SJSA1 (cell line): ENCODE measurements at regions not wholly inside any gene's neighbourhood (a gene's known extent, or its start where the extent isn't known, plus 50 kb on each side); places are given as distances from the start of the nearest gene placed in this dataset.

Source experiments
- DNase-seq, 2 experiments: peaks; one replicate each; pipeline ENCODE4 v3.0.0-alpha.2; 2015 to 2020; ENCODE audit warnings: low spot score in 2 of 2, low read depth in 1 of 2
- H3K27ac ChIP-seq: fragments of 250-450 bp; sonication (Bioruptor Pico); 2 replicates; pipeline ENCODE4 v1.5.1; 2020; ENCODE audit warnings: mild to moderate bottlenecking, moderate library complexity
- H3K27me3 ChIP-seq: fragments of 250-450 bp; sonication (Bioruptor Pico); replicated peaks from 2 replicates; pipeline ENCODE4 v1.5.1; 2020; ENCODE audit warnings: mild to moderate bottlenecking, moderate library complexity
- H3K36me3 ChIP-seq: fragments of 250-450 bp; sonication (Bioruptor Pico); 2 replicates; pipeline ENCODE4 v1.5.1; 2020; ENCODE audit warnings: mild to moderate bottlenecking
- H3K4me1 ChIP-seq: fragments of 250-450 bp; sonication (Bioruptor Pico); replicated peaks from 2 replicates; pipeline ENCODE4 v1.6.1; 2021; ENCODE audit warnings: mild to moderate bottlenecking
- H3K4me3 ChIP-seq: fragments of 250-450 bp; sonication (Bioruptor Pico); 2 replicates; pipeline ENCODE4 v1.5.1; 2020; ENCODE audit warnings: mild to moderate bottlenecking
- H3K9me3 ChIP-seq: fragments of 250-450 bp; sonication (Bioruptor Pico); replicated peaks from 2 replicates; pipeline ENCODE4 v1.5.1; 2020; ENCODE audit warnings: mild to moderate bottlenecking

GRCh38 chr4:14575919-14576318 is 426.4 kb upstream of the CPEB2 start:
- Histone ChIP-seq H3K4me1 (no peaks in the 10 kb centered on the region), H3K36me3 (no peaks in the 10 kb centered on the region), H3K4me3 (no peak overlapping the region), H3K9me3 (no peaks in the 10 kb centered on the region), H3K27ac (no peak overlapping the region), H3K27me3 (no peaks in the 10 kb centered on the region)
- no peak for DNase-seq

GRCh38 chr4:14580061-14580460 is 422.2 kb upstream of the CPEB2 start:
- no peak for DNase-seq
- Histone ChIP-seq H3K9me3 (no peaks in the 10 kb centered on the region), H3K4me1 (no peaks in the 10 kb centered on the region), H3K27ac (no peak overlapping the region), H3K27me3 (no peaks in the 10 kb centered on the region), H3K4me3 (no peak overlapping the region), H3K36me3 (no peaks in the 10 kb centered on the region)

GRCh38 chr4:14581741-14582140 is 420.5 kb upstream of the CPEB2 start:
- no peak for DNase-seq
- Histone ChIP-seq H3K36me3 (no peaks in the 10 kb centered on the region), H3K9me3 (no peaks in the 10 kb centered on the region), H3K4me3 (no peak overlapping the region), H3K27ac (no peak overlapping the region), H3K4me1 (no peaks in the 10 kb centered on the region), H3K27me3 (no peaks in the 10 kb centered on the region)

- DNase-seq: no peak
- Histone ChIP-seq H3K27ac (no peak overlapping the region), H3K4me1 (no peaks in the 10 kb centered on the region), H3K27me3 (no peaks in the 10 kb centered on the region), H3K36me3 (no peaks in the 10 kb centered on the region), H3K9me3 (no peaks in the 10 kb centered on the region), H3K4me3 (no peak overlapping the region)
Observed at GRCh38 chr4:14582677-14583076, 419.6 kb upstream of the CPEB2 start.

GRCh38 chr4:14583331-14583730 is 418.9 kb upstream of the CPEB2 start:
- no peaks in the 10 kb centered on the region for H3K27me3 ChIP-seq
- DNase-seq: no peak

GRCh38 chr4:14583752-14584151 is 418.5 kb upstream of the CPEB2 start:
- Histone ChIP-seq H3K9me3 (no peaks in the 10 kb centered on the region), H3K4me3 (no peak overlapping the region), H3K4me1 (no peaks in the 10 kb centered on the region), H3K36me3 (no peaks in the 10 kb centered on the region), H3K27ac (no peak overlapping the region), H3K27me3 (no peaks in the 10 kb centered on the region)
- no peak for DNase-seq

More at GRCh38 chr4:14583331-14583730, 418.9 kb upstream of the CPEB2 start:
- no peak overlapping the region for H3K4me3 ChIP-seq
- H3K4me1 ChIP-seq: no peaks in the 10 kb centered on the region
- H3K36me3 ChIP-seq: no peaks in the 10 kb centered on the region
- no peak overlapping the region for H3K27ac ChIP-seq
- H3K9me3 ChIP-seq: no peaks in the 10 kb centered on the region

DNA sequence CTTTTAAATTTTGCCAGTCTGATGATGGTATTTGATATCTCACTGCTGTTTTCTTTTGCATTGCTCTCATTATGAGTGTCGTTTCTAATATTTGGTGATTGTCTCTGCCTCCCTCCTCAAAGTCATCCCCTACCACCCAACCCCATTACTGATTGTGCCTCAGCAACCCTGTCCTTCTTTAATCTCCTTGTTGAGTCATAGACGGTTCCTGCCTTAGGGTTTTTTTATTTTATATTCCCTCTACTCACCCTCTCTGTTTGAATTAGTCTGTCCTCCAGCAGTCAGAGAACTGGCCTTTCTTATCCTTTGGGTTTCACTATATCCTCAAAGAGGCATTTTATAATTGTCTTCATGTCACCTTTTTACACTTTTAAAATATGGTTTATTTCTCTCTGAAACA is 409.3 kb upstream of the CPEB2 start:
- no peaks in the 10 kb centered on the region for H3K4me1 ChIP-seq
- H3K27ac ChIP-seq: no peak overlapping the region
- no peak for DNase-seq
- H3K9me3 ChIP-seq: no peaks in the 10 kb centered on the region
- H3K27me3 ChIP-seq: no peaks in the 10 kb centered on the region
- H3K36me3 ChIP-seq: no peaks in the 10 kb centered on the region
- no peak overlapping the region for H3K4me3 ChIP-seq

- DNase-seq: no peak
- H3K36me3 ChIP-seq: no peaks in the 10 kb centered on the region
- H3K27ac ChIP-seq: no peak overlapping the region
Observed at GRCh38 chr4:14596028-14596427, 406.3 kb upstream of the CPEB2 start.

DNA sequence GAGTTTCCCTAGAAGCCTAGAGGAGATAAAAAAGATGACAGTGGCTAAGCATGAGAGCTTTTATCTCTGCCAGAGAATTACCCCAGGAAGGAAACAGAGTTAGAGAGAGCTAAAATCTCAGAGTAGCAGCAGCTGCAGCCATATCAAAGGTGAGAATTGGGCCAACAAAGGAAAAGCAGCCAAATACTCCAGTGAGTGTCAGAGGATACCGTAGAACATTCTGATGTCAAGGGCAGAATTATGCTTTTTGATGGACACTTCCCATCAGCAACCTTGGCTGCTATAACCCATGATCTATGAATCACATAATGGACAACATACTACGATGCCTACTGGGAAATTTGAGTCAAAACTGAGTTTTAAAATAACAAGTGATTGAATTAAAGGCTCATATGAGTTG is 405.8 kb upstream of the CPEB2 start:
- no peak overlapping the region for H3K4me3 ChIP-seq
- no peak for DNase-seq
- no peak overlapping the region for H3K27ac ChIP-seq
- H3K4me1 ChIP-seq: no peaks in the 10 kb centered on the region
- H3K36me3 ChIP-seq: no peaks in the 10 kb centered on the region
- no peaks in the 10 kb centered on the region for H3K9me3 ChIP-seq
- no peaks in the 10 kb centered on the region for H3K27me3 ChIP-seq

More at GRCh38 chr4:14596028-14596427, 406.3 kb upstream of the CPEB2 start:
- Histone ChIP-seq H3K4me1 (no peaks in the 10 kb centered on the region), H3K9me3 (no peaks in the 10 kb centered on the region), H3K27me3 (no peaks in the 10 kb centered on the region), H3K4me3 (no peak overlapping the region)

- H3K27ac ChIP-seq: no peak overlapping the region
- H3K4me3 ChIP-seq: no peak overlapping the region
- H3K9me3 ChIP-seq: no peaks in the 10 kb centered on the region
- H3K4me1 ChIP-seq: no peaks in the 10 kb centered on the region
- DNase-seq: no peak
- H3K36me3 ChIP-seq: no peaks in the 10 kb centered on the region
- no peaks in the 10 kb centered on the region for H3K27me3 ChIP-seq
Observed at GRCh38 chr4:14596904-14597303, 405.4 kb upstream of the CPEB2 start.

DNA sequence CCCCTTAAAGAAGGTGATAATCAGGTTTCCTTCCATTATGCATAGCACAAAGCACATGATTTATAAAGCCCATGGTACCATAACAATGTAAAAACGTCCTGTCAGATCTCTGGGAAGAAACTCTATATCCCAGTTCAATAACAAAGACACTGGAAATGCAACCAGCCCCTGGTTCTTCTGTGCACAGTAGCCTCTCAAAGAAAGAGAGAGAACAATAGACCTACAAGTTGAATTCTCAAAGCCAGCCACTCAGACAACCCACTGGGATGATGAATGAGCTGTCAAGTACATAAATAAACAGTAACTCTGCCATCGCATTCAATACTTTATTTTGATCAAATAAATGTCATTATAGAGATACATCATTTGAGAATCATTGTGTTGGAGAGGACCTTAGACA is 400.1 kb upstream of the CPEB2 start:
- H3K27me3 ChIP-seq: no peaks in the 10 kb centered on the region
- no peaks in the 10 kb centered on the region for H3K36me3 ChIP-seq
- no peak overlapping the region for H3K4me3 ChIP-seq
- DNase-seq: no peak
- H3K9me3 ChIP-seq: no peaks in the 10 kb centered on the region
- H3K4me1 ChIP-seq: no peaks in the 10 kb centered on the region
- no peak overlapping the region for H3K27ac ChIP-seq

- Histone ChIP-seq H3K4me3 (no peak overlapping the region), H3K27me3 (no peaks in the 10 kb centered on the region), H3K9me3 (no peaks in the 10 kb centered on the region), H3K36me3 (no peaks in the 10 kb centered on the region), H3K4me1 (no peaks in the 10 kb centered on the region), H3K27ac (no peak overlapping the region)
- no peak for DNase-seq
Observed at GRCh38 chr4:14607001-14607400, 395.3 kb upstream of the CPEB2 start.

DNA sequence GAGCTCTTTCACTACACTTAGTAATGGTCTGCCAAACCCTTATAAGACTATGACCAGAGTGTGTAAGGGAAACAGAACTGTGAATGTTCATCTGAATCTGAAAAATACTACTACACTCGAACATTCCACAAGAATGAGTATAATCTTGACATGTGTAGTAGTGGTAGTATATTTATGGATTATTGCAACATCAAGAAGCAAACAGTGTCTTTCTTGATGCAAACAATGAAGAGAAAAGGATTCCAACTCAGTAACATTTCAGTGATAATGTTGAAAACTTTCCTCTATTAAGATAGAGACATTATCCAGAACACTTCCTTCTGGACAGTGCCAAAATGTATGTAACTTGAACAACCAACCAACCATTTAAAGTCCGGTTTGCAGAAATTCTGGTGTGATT is 394.7 kb upstream of the CPEB2 start:
- Histone ChIP-seq H3K4me3 (no peak overlapping the region), H3K27ac (no peak overlapping the region), H3K27me3 (no peaks in the 10 kb centered on the region), H3K36me3 (no peaks in the 10 kb centered on the region), H3K4me1 (no peaks in the 10 kb centered on the region), H3K9me3 (no peaks in the 10 kb centered on the region)
- no peak for DNase-seq

DNA sequence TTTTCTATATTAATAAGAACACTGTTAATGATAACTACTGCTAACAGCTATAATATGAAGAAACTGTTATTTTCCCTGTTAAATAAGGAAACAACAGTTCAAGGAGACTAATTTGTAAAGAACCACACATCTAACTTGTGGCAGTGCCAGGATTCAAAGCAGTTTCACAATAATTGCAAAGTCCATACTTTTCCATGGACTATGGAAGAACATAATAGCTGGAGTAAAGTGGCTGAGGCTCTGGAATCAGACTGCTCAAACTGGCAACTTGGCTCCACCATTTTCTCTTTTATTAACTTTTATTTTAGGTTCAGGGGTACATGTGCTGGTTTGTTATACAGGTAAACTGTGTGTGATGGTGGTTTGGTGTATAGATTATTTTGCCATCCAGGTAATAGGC is 393.7 kb upstream of the CPEB2 start:
- H3K4me1 ChIP-seq: no peaks in the 10 kb centered on the region
- H3K9me3 ChIP-seq: no peaks in the 10 kb centered on the region
- H3K27ac ChIP-seq: no peak overlapping the region
- no peaks in the 10 kb centered on the region for H3K27me3 ChIP-seq
- no peak for DNase-seq
- no peaks in the 10 kb centered on the region for H3K36me3 ChIP-seq
- H3K4me3 ChIP-seq: no peak overlapping the region

- Histone ChIP-seq H3K9me3 (no peaks in the 10 kb centered on the region), H3K4me3 (no peak overlapping the region), H3K4me1 (no peaks in the 10 kb centered on the region), H3K36me3 (no peaks in the 10 kb centered on the region), H3K27ac (no peak overlapping the region), H3K27me3 (no peaks in the 10 kb centered on the region)
- no peak for DNase-seq
Observed at GRCh38 chr4:14614840-14615239, 387.4 kb upstream of the CPEB2 start.
